ENCODE measurements at regions not wholly inside any gene's neighbourhood (a gene's known extent, or its start where the extent isn't known, plus 50 kb on each side); places are given as distances from the start of the nearest gene placed in this dataset.

- Histone ChIP-seq H3K23ac (ENCODE audit: low read length) (no peak overlapping the region), H3K27ac (ENCODE audit: low read depth, low read length) (no peak overlapping the region), H2BK120ac (ENCODE audit: low read depth, low read length) (no peak overlapping the region), H3K18ac (ENCODE audit: low read length) (no peak overlapping the region), H3K9ac (ENCODE audit: low read length) (no peak overlapping the region), H2BK5ac (ENCODE audit: low read length) (no peak overlapping the region), H2BK15ac (replicated peaks; ENCODE audit: low read depth) (no peak overlapping the region), H3K79me1 (ENCODE audit: low read length) (no peaks in the 10 kb centered on the region), H3K4me1 (ENCODE audit: control insufficient read depth, low read depth, low read length) (no peaks in the 10 kb centered on the region), H3K79me2 (ENCODE audit: control insufficient read depth, insufficient read depth, low read length) (no peaks in the 10 kb centered on the region), H2AK5ac (ENCODE audit: low read length) (no peak overlapping the region), H3K56ac (ENCODE audit: low read length) (no peak overlapping the region), H3K4ac (ENCODE audit: low read depth, low read length) (no peak overlapping the region), H3K27me3 (ENCODE audit: insufficient read depth, low read length, poor library complexity) (no peaks in the 10 kb centered on the region), H3K4me3 (ENCODE audit: low read length) (no peak overlapping the region), H4K5ac (ENCODE audit: low read length) (no peak overlapping the region), H3K36me3 (ENCODE audit: control insufficient read depth, insufficient read depth, low read length) (no peaks in the 10 kb centered on the region), H4K8ac (ENCODE audit: low read depth, low read length) (no peak overlapping the region), H3K4me2 (ENCODE audit: low read length) (no peak overlapping the region)
- DNase-seq = no peak
- WGBS (ENCODE audit: extremely low coverage, insufficient coverage, low lambda C conversion rate) = no CpG with 5 or more reads among the region's 2 CpGs
Observed at GRCh38 chr13:44011036-44011435, 131.3 kb downstream of the LACC1 start.

GRCh38 chr13:44012910-44013757, 133.4 kb downstream of the LACC1 start:
- no peak overlapping the region for H3K23ac ChIP-seq (ENCODE audit: low read length)
- H3K27ac ChIP-seq (ENCODE audit: low read depth, low read length) = no peak overlapping the region
- no peaks in the 10 kb centered on the region for H3K27me3 ChIP-seq (ENCODE audit: insufficient read depth, low read length, poor library complexity)
- DNase-seq = no peak
- H2BK120ac ChIP-seq (ENCODE audit: low read depth, low read length) = no peak overlapping the region
- H3K4me2 ChIP-seq (ENCODE audit: low read length) = no peak overlapping the region
- H3K79me2 ChIP-seq (ENCODE audit: control insufficient read depth, insufficient read depth, low read length) = no peaks in the 10 kb centered on the region
- H3K4me3 ChIP-seq (ENCODE audit: low read length) = no peak overlapping the region
- H3K9ac ChIP-seq (ENCODE audit: low read length) = no peak overlapping the region
- no CpG with 5 or more reads among the region's 8 CpGs for WGBS (ENCODE audit: extremely low coverage, insufficient coverage, low lambda C conversion rate)
- H4K5ac ChIP-seq (ENCODE audit: low read length) = no peak overlapping the region
- no peak overlapping the region for H3K4ac ChIP-seq (ENCODE audit: low read depth, low read length)
- H4K8ac ChIP-seq (ENCODE audit: low read depth, low read length) = no peak overlapping the region
- H3K18ac ChIP-seq (ENCODE audit: low read length) = no peak overlapping the region
- no peak overlapping the region for H3K56ac ChIP-seq (ENCODE audit: low read length)
- no peaks in the 10 kb centered on the region for H3K4me1 ChIP-seq (ENCODE audit: control insufficient read depth, low read depth, low read length)
- no peaks in the 10 kb centered on the region for H3K79me1 ChIP-seq (ENCODE audit: low read length)
- H2AK5ac ChIP-seq (ENCODE audit: low read length) = no peak overlapping the region
- no peak overlapping the region for H2BK15ac ChIP-seq (replicated peaks; ENCODE audit: low read depth)
- H2BK5ac ChIP-seq (ENCODE audit: low read length) = no peak overlapping the region
- H3K36me3 ChIP-seq (ENCODE audit: control insufficient read depth, insufficient read depth, low read length) = no peaks in the 10 kb centered on the region

- H3K4me3 ChIP-seq (ENCODE audit: low read length) = no peak overlapping the region
- H3K4ac ChIP-seq (ENCODE audit: low read depth, low read length) = no peak overlapping the region
- no peak overlapping the region for H2BK120ac ChIP-seq (ENCODE audit: low read depth, low read length)
- H3K79me2 ChIP-seq (ENCODE audit: control insufficient read depth, insufficient read depth, low read length) = no peaks in the 10 kb centered on the region
- no peak overlapping the region for H2AK5ac ChIP-seq (ENCODE audit: low read length)
- H4K5ac ChIP-seq (ENCODE audit: low read length) = no peak overlapping the region
- H3K23ac ChIP-seq (ENCODE audit: low read length) = no peak overlapping the region
- H2BK15ac ChIP-seq (replicated peaks; ENCODE audit: low read depth) = no peak overlapping the region
- H3K4me1 ChIP-seq (ENCODE audit: control insufficient read depth, low read depth, low read length) = no peaks in the 10 kb centered on the region
- H2BK5ac ChIP-seq (ENCODE audit: low read length) = no peak overlapping the region
- H3K9ac ChIP-seq (ENCODE audit: low read length) = no peak overlapping the region
- no peak overlapping the region for H3K56ac ChIP-seq (ENCODE audit: low read length)
- no peaks in the 10 kb centered on the region for H3K36me3 ChIP-seq (ENCODE audit: control insufficient read depth, insufficient read depth, low read length)
- no peak overlapping the region for H4K8ac ChIP-seq (ENCODE audit: low read depth, low read length)
- no CpG with 5 or more reads among the region's 4 CpGs for WGBS (ENCODE audit: extremely low coverage, insufficient coverage, low lambda C conversion rate)
- DNase-seq = no peak
- H3K27ac ChIP-seq (ENCODE audit: low read depth, low read length) = no peak overlapping the region
- H3K18ac ChIP-seq (ENCODE audit: low read length) = no peak overlapping the region
- H3K4me2 ChIP-seq (ENCODE audit: low read length) = no peak overlapping the region
- H3K79me1 ChIP-seq (ENCODE audit: low read length) = no peaks in the 10 kb centered on the region
- H3K27me3 ChIP-seq (ENCODE audit: insufficient read depth, low read length, poor library complexity) = no peaks in the 10 kb centered on the region
Observed at GRCh38 chr13:44013758-44014291, 134.1 kb downstream of the LACC1 start.

GRCh38 chr13:44014501-44014900, 134.8 kb downstream of the LACC1 start:
- no CpG with 5 or more reads among the region's 8 CpGs for WGBS (ENCODE audit: extremely low coverage, insufficient coverage, low lambda C conversion rate)
- H3K27ac ChIP-seq (ENCODE audit: low read depth, low read length) = no peak overlapping the region
- no peak for DNase-seq

GRCh38 chr13:44015118-44015517, 135.4 kb downstream of the LACC1 start:
- Histone ChIP-seq H3K27ac (ENCODE audit: low read depth, low read length) (no peak overlapping the region), H3K4me2 (ENCODE audit: low read length) (no peak overlapping the region), H3K79me1 (ENCODE audit: low read length) (no peaks in the 10 kb centered on the region), H4K8ac (ENCODE audit: low read depth, low read length) (no peak overlapping the region), H3K18ac (ENCODE audit: low read length) (no peak overlapping the region), H3K9ac (ENCODE audit: low read length) (no peak overlapping the region), H3K23ac (ENCODE audit: low read length) (no peak overlapping the region), H2BK5ac (ENCODE audit: low read length) (no peak overlapping the region), H2AK5ac (ENCODE audit: low read length) (peak overlapping the region; percentile 75), H3K79me2 (ENCODE audit: control insufficient read depth, insufficient read depth, low read length) (no peaks in the 10 kb centered on the region), H3K27me3 (ENCODE audit: insufficient read depth, low read length, poor library complexity) (no peaks in the 10 kb centered on the region), H4K5ac (ENCODE audit: low read length) (no peak overlapping the region), H3K4me1 (ENCODE audit: control insufficient read depth, low read depth, low read length) (no peaks in the 10 kb centered on the region), H3K4me3 (ENCODE audit: low read length) (no peak overlapping the region), H3K36me3 (ENCODE audit: control insufficient read depth, insufficient read depth, low read length) (no peaks in the 10 kb centered on the region), H2BK120ac (ENCODE audit: low read depth, low read length) (no peak overlapping the region), H3K56ac (ENCODE audit: low read length) (no peak overlapping the region), H2BK15ac (replicated peaks; ENCODE audit: low read depth) (no peak overlapping the region), H3K4ac (ENCODE audit: low read depth, low read length) (no peak overlapping the region)
- DNase-seq = no peak
- no CpG with 5 or more reads among the region's 5 CpGs for WGBS (ENCODE audit: extremely low coverage, insufficient coverage, low lambda C conversion rate)

More at GRCh38 chr13:44014501-44014900, 134.8 kb downstream of the LACC1 start:
- no peak overlapping the region for H3K23ac ChIP-seq (ENCODE audit: low read length)
- no peak overlapping the region for H3K9ac ChIP-seq (ENCODE audit: low read length)
- no peaks in the 10 kb centered on the region for H3K27me3 ChIP-seq (ENCODE audit: insufficient read depth, low read length, poor library complexity)
- H2BK5ac ChIP-seq (ENCODE audit: low read length) = no peak overlapping the region
- H2AK5ac ChIP-seq (ENCODE audit: low read length) = no peak overlapping the region
- H3K36me3 ChIP-seq (ENCODE audit: control insufficient read depth, insufficient read depth, low read length) = no peaks in the 10 kb centered on the region
- H3K4ac ChIP-seq (ENCODE audit: low read depth, low read length) = no peak overlapping the region
- no peak overlapping the region for H3K4me2 ChIP-seq (ENCODE audit: low read length)
- H3K79me1 ChIP-seq (ENCODE audit: low read length) = no peaks in the 10 kb centered on the region
- no peak overlapping the region for H2BK120ac ChIP-seq (ENCODE audit: low read depth, low read length)
- no peaks in the 10 kb centered on the region for H3K4me1 ChIP-seq (ENCODE audit: control insufficient read depth, low read depth, low read length)
- H2BK15ac ChIP-seq (replicated peaks; ENCODE audit: low read depth) = no peak overlapping the region
- no peak overlapping the region for H4K5ac ChIP-seq (ENCODE audit: low read length)
- H3K79me2 ChIP-seq (ENCODE audit: control insufficient read depth, insufficient read depth, low read length) = no peaks in the 10 kb centered on the region
- H3K18ac ChIP-seq (ENCODE audit: low read length) = peak overlapping the region; percentile 19
- H4K8ac ChIP-seq (ENCODE audit: low read depth, low read length) = no peak overlapping the region
- no peak overlapping the region for H3K4me3 ChIP-seq (ENCODE audit: low read length)
- H3K56ac ChIP-seq (ENCODE audit: low read length) = no peak overlapping the region
